GM19351 (cell line): ENCODE measurements at regions not wholly inside any gene's neighbourhood (a gene's known extent, or its start where the extent isn't known, plus 50 kb on each side); places are given as distances from the start of the nearest gene placed in this dataset.

Experiments used
- ATAC-seq: cut with Tn5 transposase; IDR thresholded peaks from one replicate; pipeline ENCODE4 v1.9.1; 2021; ENCODE audit warnings: mild to moderate bottlenecking, moderate library complexity; ENCODE audit not compliant: unreplicated experiment

DNA sequence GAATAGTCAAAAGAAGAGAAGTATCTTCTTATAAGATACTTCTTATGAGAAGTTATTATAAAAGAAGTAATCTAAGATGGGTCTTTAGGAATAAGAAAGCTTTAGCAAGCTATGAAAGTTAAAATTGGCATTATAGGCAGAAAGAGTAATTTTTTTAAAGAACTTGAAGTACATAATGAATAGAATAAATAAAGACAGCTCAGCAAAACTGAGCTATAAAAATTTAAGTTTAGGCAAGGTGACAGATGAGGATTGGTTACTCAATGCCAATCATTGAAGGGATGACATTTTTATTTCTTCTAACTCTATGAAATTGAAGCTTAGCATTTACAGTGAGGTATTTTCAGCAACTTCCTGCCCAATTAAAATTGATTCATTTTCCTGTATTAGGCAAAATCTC, 966.8 kb downstream of the BRINP3 start:
- ATAC-seq = no peak

DNA sequence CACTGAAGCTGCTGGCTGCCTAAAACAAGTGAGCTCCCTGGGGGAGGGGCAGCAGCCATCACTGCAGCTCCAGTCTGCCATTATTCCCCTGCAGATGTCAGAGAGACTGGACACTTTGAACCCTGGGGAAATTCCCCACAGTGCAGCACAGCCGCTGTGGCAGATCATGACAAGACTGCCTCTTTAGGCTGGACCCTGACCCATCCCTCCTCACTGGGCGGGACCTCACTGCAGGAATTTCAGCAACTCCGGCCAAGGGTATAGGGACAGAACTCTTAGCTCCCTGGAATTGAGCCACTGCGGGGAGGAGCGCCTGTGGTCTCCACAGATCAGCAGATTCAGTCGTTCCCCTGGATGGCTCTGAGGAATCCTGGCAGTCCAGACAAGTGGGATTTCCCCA, 964.6 kb downstream of the BRINP3 start:
- no peak for ATAC-seq

GRCh38 chr1:189522441-189522840, 955.2 kb downstream of the BRINP3 start:
- no peak for ATAC-seq

- ATAC-seq = no peak
Observed at GRCh38 chr1:189524501-189524900, 953.2 kb downstream of the BRINP3 start.

GRCh38 chr1:189530162-189530561, 947.5 kb downstream of the BRINP3 start:
- ATAC-seq = no peak

GRCh38 chr1:189538271-189538670, 939.4 kb downstream of the BRINP3 start:
- ATAC-seq = no peak

GRCh38 chr1:189550498-189550897, 927.2 kb downstream of the BRINP3 start:
- ATAC-seq = no peak

DNA sequence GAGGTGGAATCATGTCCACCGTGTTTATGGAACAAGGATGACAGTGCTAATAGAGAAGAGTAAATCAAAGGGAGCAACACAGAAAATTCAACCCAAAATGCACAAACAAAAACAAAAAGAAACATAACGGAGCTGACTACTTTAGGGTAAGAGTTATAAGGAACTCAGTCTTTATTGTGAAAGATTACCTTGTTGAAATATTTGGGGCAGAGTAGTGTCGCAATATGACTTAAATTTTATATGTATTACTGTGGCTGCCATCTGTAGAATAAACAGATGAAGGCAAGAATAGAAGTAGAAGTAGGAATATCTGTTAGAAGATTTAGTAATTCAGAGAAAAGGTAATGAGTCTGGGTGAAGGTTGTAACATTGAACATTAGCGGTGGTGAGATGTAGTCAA, 913.9 kb downstream of the BRINP3 start:
- no peak for ATAC-seq

- ATAC-seq = no peak
Observed at GRCh38 chr1:189567890-189568289, 909.8 kb downstream of the BRINP3 start.

- no peak for ATAC-seq
Observed at GRCh38 chr1:189596197-189596596, 881.5 kb downstream of the BRINP3 start.

DNA sequence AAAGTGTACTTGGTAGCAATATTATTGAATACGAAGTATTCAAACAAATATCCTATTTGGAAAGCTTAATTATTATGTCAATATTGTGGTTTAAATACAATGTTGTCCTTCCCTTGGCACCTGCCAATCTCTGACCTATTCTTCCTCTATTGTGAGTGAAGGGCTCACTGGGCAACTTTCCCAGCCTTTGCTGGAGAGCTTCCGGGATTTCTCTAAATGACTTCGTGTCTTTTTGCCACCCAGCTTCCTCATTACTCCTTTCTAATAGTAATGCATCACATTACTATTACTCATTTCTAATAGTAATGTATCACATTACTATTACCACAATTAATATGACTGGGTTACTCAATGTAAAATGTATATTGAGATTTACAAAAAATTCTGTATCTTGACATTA, 880.6 kb downstream of the BRINP3 start:
- no peak for ATAC-seq

DNA sequence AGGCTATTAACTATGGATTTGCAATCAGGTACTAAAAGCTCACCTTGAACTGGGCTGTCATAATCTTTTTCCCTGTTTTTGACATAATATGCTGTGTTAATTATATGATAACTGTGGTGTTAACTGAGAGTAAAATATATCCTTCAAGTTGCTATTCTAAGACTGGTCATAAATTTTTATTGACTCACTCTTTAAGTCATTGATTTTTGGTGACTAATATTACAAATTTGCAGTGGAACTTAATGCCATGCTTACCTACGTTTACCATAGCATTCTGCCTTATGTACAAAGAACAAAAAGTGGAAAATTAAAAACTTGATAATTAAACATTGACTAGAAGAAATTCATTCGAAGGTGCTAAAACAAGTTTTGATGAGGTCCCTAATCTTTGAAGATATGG, 872.4 kb downstream of the BRINP3 start:
- ATAC-seq = no peak

DNA sequence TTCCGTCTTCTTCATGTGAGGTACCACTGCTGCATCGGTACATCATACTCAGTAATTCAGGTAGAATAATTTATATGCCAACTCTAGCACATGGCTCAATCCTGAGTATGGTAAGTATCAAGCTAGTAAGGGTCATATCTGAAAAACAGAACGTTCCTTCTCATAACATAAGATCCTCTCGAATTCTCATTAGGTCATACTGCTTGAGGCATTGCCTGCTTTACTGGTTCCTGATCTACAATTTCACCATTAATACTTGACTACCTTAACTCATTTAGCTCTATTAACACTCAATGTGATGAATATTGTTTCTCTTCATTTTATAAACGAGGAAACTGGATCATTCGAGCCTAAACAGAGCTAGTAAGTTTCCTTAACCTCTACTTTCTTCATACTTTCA, 871.6 kb downstream of the BRINP3 start:
- ATAC-seq = no peak

GRCh38 chr1:189606795-189607476, 870.7 kb downstream of the BRINP3 start:
- no peak for ATAC-seq

GRCh38 chr1:189607477-189608096, 870.1 kb downstream of the BRINP3 start:
- no peak for ATAC-seq

DNA sequence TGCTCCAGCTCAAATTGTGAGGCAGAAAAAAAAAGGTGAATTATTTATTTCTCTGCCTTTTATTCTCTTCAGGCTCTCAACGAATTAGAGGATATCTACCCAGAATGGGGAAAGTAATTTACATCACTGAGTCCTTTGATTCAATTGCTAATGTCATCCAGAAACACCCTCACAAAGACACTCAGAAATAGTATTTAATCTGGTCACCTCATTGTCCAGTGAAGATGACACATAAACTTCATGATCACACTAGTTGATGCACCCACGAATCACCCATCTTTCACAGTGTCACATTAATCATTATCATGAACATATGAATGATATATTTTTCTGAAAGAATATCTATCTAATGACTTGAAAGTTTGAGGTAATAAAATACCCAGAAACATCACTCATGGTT, 868.5 kb downstream of the BRINP3 start:
- no peak for ATAC-seq

GRCh38 chr1:189616893-189617292, 860.8 kb downstream of the BRINP3 start:
- ATAC-seq = no peak

DNA sequence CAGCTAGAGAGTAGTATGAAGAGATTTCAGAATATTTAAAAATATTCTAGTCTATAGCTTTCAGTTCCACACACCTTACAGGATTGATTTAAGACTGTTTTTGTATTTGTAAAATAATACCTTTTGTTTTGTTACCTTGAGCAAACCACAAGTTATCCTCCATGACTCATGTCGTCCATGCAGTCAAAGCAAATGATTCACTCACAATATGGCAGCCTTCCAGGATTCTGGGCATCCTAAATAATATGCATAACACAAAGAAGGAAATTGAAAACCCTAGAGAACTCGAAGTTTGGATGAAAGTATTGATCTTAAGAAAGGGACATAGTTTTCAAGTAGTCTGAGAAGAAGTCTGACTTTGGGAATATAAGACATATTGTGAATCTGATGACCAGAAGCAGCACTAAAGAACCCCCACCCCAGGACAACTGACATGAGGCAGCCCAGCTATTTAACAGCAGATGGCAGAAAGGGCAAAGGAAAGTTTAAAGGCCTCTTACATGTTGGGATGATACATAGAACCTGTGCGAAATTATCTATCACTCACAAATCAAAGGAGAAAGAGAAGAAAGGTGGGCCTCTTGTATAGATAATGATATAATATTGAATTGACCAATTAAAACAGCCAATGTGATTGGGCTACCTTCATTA, 857.9 kb downstream of the BRINP3 start:
- no peak for ATAC-seq

DNA sequence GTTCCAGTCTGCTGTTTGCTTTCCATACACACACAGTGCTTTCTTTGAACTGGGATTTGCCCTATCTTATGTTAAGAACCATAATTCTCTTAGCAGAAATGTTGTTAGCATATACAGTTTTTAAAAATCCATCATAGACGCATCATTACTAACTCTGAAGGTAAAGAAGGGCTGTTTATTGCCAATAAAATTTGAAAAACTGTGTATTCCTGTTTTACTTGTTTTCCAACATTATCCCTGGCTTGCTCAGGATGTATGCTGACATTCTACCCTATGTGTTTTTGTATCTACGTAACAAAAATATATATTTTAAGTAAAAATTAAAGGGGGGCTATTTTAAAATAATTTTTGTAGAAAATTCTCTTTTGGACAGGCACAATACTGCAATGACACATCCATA, 857.2 kb downstream of the BRINP3 start:
- ATAC-seq = no peak

DNA sequence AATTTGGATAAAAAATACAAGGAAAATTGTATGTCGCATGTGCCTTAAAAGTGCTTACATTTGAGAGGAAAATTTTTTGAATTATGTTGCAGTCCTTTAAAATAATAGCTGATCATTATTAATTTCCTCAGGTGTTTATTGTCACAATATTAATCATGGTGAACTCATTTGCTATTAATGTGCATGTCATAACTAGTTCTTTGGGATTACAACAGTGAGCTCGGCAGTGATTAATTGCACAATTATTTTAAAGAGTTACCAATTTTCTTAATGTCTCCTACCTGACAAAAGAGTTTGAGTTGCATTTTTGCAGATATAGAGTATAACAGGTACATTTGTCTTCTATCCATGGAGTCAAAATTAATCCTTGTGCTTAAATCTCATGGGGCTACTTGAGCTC, 854.3 kb downstream of the BRINP3 start:
- ATAC-seq = no peak

- no peak for ATAC-seq
Observed at GRCh38 chr1:189627427-189627826, 850.2 kb downstream of the BRINP3 start.

GRCh38 chr1:189628857-189629256, 848.8 kb downstream of the BRINP3 start:
- no peak for ATAC-seq
